ENCODE measurements at regions not wholly inside any gene's neighbourhood (a gene's known extent, or its start where the extent isn't known, plus 50 kb on each side); places are given as distances from the start of the nearest gene placed in this dataset.

DNA sequence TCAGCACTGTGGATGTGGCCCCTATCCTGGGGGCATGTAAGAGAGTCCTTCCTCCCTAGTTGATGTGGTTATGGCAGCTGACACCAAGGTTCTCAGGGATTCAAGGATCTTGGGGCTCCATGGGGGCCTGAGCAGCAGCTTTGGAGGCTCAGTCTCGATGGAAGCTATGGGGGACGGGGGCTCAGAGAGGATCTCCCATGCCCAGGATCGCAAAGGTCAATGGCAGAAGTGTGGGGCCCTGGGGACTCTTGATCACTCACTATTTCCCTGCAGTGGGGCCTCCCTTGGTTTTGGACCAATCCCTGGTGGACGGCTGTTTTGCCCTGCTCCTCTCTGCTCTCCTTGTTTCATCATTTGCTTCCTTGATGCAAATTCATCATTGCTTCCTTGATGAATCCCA lies 885.9 kb downstream of the CDH8 start:
- Histone ChIP-seq H3K27me3 (ENCODE audit: insufficient read depth, low read depth, low read length) (no peaks in the 10 kb centered on the region), H3F3A (ENCODE audit: insufficient read depth, low read length, poor library complexity, severe bottlenecking) (no peaks in the 10 kb centered on the region), H3K4me2 (ENCODE audit: low read length) (no peak overlapping the region), H2AFZ (ENCODE audit: low read depth, low read length) (no peak overlapping the region), H3K27ac (ENCODE audit: low read length) (no peak overlapping the region), H3K36me3 (ENCODE audit: insufficient read depth, low read length) (no peaks in the 10 kb centered on the region), H3K9ac (ENCODE audit: low read length) (no peak overlapping the region), H3K9me2 (ENCODE audit: insufficient read depth, low read length) (no peaks in the 10 kb centered on the region), H3K9me3 (ENCODE audit: low read length) (no peaks in the 10 kb centered on the region), H3K79me2 (replicated peaks; ENCODE audit: insufficient read depth, low read length) (no peaks in the 10 kb centered on the region), H3K4me3 (ENCODE audit: low read length) (no peak overlapping the region), H4K20me1 (ENCODE audit: insufficient read depth) (no peaks in the 10 kb centered on the region)
- no peak for TF ChIP-seq SMC3 (conservative IDR thresholded peaks at IDR 0.05; ENCODE audit: poor library complexity)
- no peak for TF ChIP-seq TAF1 (IDR thresholded peaks at IDR 0.05; ENCODE audit: low read depth)
- TF ChIP-seq POLR2AphosphoS5 (IDR thresholded peaks at IDR 0.05) = no peak
- TF ChIP-seq EZH2 (IDR thresholded peaks at IDR 0.05; ENCODE audit: borderline replicate concordance, insufficient read depth, low read length, poor library complexity, severe bottlenecking) = no peak
- TF ChIP-seq, protein P1, sequence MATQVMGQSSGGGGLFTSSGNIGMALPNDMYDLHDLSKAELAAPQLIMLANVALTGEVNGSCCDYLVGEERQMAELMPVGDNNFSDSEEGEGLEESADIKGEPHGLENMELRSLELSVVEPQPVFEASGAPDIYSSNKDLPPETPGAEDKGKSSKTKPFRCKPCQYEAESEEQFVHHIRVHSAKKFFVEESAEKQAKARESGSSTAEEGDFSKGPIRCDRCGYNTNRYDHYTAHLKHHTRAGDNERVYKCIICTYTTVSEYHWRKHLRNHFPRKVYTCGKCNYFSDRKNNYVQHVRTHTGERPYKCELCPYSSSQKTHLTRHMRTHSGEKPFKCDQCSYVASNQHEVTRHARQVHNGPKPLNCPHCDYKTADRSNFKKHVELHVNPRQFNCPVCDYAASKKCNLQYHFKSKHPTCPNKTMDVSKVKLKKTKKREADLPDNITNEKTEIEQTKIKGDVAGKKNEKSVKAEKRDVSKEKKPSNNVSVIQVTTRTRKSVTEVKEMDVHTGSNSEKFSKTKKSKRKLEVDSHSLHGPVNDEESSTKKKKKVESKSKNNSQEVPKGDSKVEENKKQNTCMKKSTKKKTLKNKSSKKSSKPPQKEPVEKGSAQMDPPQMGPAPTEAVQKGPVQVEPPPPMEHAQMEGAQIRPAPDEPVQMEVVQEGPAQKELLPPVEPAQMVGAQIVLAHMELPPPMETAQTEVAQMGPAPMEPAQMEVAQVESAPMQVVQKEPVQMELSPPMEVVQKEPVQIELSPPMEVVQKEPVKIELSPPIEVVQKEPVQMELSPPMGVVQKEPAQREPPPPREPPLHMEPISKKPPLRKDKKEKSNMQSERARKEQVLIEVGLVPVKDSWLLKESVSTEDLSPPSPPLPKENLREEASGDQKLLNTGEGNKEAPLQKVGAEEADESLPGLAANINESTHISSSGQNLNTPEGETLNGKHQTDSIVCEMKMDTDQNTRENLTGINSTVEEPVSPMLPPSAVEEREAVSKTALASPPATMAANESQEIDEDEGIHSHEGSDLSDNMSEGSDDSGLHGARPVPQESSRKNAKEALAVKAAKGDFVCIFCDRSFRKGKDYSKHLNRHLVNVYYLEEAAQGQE (IDR thresholded peaks at IDR 0.05; ENCODE audit: borderline replicate concordance) = no peak
- TF ChIP-seq, protein P2, sequence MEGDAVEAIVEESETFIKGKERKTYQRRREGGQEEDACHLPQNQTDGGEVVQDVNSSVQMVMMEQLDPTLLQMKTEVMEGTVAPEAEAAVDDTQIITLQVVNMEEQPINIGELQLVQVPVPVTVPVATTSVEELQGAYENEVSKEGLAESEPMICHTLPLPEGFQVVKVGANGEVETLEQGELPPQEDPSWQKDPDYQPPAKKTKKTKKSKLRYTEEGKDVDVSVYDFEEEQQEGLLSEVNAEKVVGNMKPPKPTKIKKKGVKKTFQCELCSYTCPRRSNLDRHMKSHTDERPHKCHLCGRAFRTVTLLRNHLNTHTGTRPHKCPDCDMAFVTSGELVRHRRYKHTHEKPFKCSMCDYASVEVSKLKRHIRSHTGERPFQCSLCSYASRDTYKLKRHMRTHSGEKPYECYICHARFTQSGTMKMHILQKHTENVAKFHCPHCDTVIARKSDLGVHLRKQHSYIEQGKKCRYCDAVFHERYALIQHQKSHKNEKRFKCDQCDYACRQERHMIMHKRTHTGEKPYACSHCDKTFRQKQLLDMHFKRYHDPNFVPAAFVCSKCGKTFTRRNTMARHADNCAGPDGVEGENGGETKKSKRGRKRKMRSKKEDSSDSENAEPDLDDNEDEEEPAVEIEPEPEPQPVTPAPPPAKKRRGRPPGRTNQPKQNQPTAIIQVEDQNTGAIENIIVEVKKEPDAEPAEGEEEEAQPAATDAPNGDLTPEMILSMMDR (IDR thresholded peaks at IDR 0.05; ENCODE audit: poor library complexity, severe bottlenecking) = no peak

DNA sequence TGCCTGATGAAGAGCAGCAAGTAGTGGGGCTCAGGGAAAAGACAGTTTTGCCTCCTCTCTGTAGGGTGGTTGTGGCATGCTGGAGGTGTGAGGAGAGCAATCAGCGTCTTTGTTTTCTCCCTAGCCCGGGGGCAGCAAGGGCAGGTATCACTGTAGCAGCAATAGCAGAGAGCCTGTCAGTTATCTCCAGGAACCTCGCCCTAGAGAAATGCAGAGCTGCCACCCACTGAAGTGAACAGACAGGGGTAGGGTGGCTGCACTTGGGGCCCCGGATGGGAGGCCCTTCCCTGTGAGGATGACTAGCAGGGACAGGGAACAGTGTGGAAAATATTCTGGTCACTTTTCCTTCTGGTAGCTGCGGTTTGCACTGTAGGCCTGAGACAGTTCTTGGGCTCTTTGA lies 886.5 kb downstream of the CDH8 start:
- TF ChIP-seq EP300 (conservative IDR thresholded peaks at IDR 0.05; ENCODE audit: poor library complexity, severe bottlenecking) (no peak), RAD21 (conservative IDR thresholded peaks at IDR 0.05) (no peak), SMC3 (conservative IDR thresholded peaks at IDR 0.05; ENCODE audit: poor library complexity) (no peak), MXI1 (conservative IDR thresholded peaks at IDR 0.05; ENCODE audit: poor library complexity, severe bottlenecking) (no peak), EZH2 (IDR thresholded peaks at IDR 0.05; ENCODE audit: borderline replicate concordance, insufficient read depth, low read length, poor library complexity, severe bottlenecking) (no peak), TAF1 (IDR thresholded peaks at IDR 0.05; ENCODE audit: low read depth) (no peak), POLR2AphosphoS5 (IDR thresholded peaks at IDR 0.05) (no peak)
- TF ChIP-seq, protein P2 (IDR thresholded peaks at IDR 0.05; ENCODE audit: poor library complexity, severe bottlenecking) = no peak
- TF ChIP-seq, protein P1 (IDR thresholded peaks at IDR 0.05; ENCODE audit: borderline replicate concordance) = no peak
- Histone ChIP-seq H3K4me2 (ENCODE audit: low read length) (no peak overlapping the region), H3K79me2 (replicated peaks; ENCODE audit: insufficient read depth, low read length) (no peaks in the 10 kb centered on the region), H4K20me1 (ENCODE audit: insufficient read depth) (no peaks in the 10 kb centered on the region), H3K27me3 (ENCODE audit: insufficient read depth, low read depth, low read length) (no peaks in the 10 kb centered on the region), H3K9ac (ENCODE audit: low read length) (no peak overlapping the region), H3K9me3 (ENCODE audit: low read length) (no peaks in the 10 kb centered on the region), H3K27ac (ENCODE audit: low read length) (no peak overlapping the region), H3K36me3 (ENCODE audit: insufficient read depth, low read length) (no peaks in the 10 kb centered on the region), H3K9me2 (ENCODE audit: insufficient read depth, low read length) (no peaks in the 10 kb centered on the region), H3K4me3 (ENCODE audit: low read length) (no peak overlapping the region), H2AFZ (ENCODE audit: low read depth, low read length) (no peak overlapping the region), H3F3A (ENCODE audit: insufficient read depth, low read length, poor library complexity, severe bottlenecking) (no peaks in the 10 kb centered on the region)

Data from neural cell (in vitro differentiated cells).